Activated CD4-positive, alpha-beta T cell treated with anti-CD3 and anti-CD28 coated beads for 36 hours (primary cell): ENCODE measurements at regions not wholly inside any gene's neighbourhood (a gene's known extent, or its start where the extent isn't known, plus 50 kb on each side); places are given as distances from the start of the nearest gene placed in this dataset.
A peak's percentile ranks its signal among the peaks of the same experiment; 100 is the strongest.

Experiments used
- ATAC-seq: fragments of 200-7000 bp; cut with Tn5 transposase; one replicate; pipeline ENCODE4 v1.10.0; 2021; ENCODE audit warnings: mild to moderate bottlenecking, moderate library complexity
- CTCF ChIA-PET: fragments of 350-600 bp; sonication (Branson Sonifier 250); formaldehyde crosslinking; loops from one replicate; lab custom pipeline; 2021; ENCODE audit warnings: antibody characterized with exemption; lab: Charles Lee
- POLR2A ChIA-PET: fragments of 350-600 bp; sonication (Branson Sonifier 250); formaldehyde crosslinking; loops from one replicate; lab custom pipeline; 2021; ENCODE audit warnings: antibody characterized with exemption, inconsistent platforms; lab: Charles Lee
- DNase-seq: peaks from one replicate; pipeline ENCODE4 v3.0.0-alpha.2; 2020
- H3K27ac Mint-ChIP-seq: one replicate; pipeline ENCODE4 v1.8.0; 2021; ENCODE audit warnings: mixed read lengths
- H3K27me3 Mint-ChIP-seq: one replicate; pipeline ENCODE4 v1.8.0; 2021; ENCODE audit warnings: mixed read lengths
- H3K36me3 Mint-ChIP-seq: one replicate; pipeline ENCODE4 v1.8.0; 2021; ENCODE audit warnings: low read depth, mixed read lengths
- H3K4me1 Mint-ChIP-seq: one replicate; pipeline ENCODE4 v1.8.0; 2021; ENCODE audit warnings: mixed read lengths
- H3K4me3 Mint-ChIP-seq: one replicate; pipeline ENCODE4 v1.8.0; 2021; ENCODE audit warnings: mild to moderate bottlenecking, moderate library complexity, mixed read lengths
- H3K9me3 Mint-ChIP-seq: one replicate; pipeline ENCODE4 v1.8.0; 2021; ENCODE audit warnings: low read depth, mixed read lengths
- intact Hi-C, 2 experiments: fragments of 100-400 bp; cut with DNase I in 1 of 2; cut with micrococcal nuclease in 1 of 2; formaldehyde crosslinking; loops; one replicate each; pipeline versions ENCODE4 v1.14.2 to v1.15.1; 2022 to 2024; cut with DNase I, micrococcal nuclease

DNA sequence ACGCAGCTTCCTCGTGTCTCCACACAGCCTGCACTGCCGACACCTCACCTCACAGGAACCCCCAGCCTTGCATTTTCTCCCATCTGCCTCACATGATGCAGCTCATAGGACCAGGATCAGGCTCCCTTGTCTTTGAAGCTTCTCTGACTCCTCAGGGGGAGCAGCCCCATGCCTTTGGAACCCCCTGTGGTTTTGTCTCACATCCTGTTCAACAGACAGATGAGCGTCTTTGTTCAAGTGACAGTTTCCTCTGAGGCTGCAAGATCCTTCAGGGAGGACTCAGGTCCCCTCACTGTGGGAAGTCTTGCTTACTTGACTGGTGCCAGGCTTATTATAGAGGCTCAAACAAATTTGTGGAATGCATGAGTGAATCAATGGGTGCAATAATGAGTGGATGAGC is 667.1 kb downstream of the INHBA start:
- Mint-ChIP-seq H3K4me1 (no peaks in the 10 kb centered on the region), H3K9me3 (peaks cover 4% of the 10 kb centered on the region), H3K4me3 (no peak overlapping the region), H3K27me3 (no peaks in the 10 kb centered on the region), H3K27ac (no peak overlapping the region), H3K36me3 (no peaks in the 10 kb centered on the region)
- intact Hi-C loops, result no loop called here
- ChIA-PET POLR2A (no interaction called here), CTCF (no interaction called here)
- no peak for DNase-seq
- no peak for ATAC-seq

DNA sequence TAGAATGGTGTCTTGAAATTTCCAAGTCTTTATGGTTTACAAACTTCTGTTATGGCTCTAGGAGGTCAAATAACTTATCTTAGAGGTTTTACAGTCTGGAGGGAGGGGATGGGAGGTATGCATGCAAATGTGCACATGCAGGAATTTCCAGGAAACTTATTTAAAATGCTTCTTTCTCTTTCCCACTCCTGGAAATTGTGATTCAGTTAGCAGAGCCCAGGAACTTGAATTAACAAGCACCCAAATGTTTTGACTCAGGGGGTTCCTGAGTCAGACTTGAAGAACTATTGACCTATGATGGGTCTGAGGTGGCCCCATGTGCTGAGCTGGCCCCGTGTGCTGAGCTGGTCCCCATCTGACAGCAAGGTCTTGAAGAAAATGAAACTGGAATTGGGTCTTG is 669.4 kb downstream of the INHBA start:
- DNase-seq (no peak), ATAC-seq (no peak)
- CTCF ChIA-PET, result no interaction called here
- H3K4me1 Mint-ChIP-seq, result no peaks in the 10 kb centered on the region
- intact Hi-C loops, result no loop called here
- H3K9me3 Mint-ChIP-seq, result peaks cover 2% of the 10 kb centered on the region
- H3K36me3 Mint-ChIP-seq, result no peaks in the 10 kb centered on the region
- H3K4me3 Mint-ChIP-seq, result no peak overlapping the region
- no peaks in the 10 kb centered on the region for H3K27me3 Mint-ChIP-seq
- H3K27ac Mint-ChIP-seq, result no peak overlapping the region
- POLR2A ChIA-PET, result no interaction called here

DNA sequence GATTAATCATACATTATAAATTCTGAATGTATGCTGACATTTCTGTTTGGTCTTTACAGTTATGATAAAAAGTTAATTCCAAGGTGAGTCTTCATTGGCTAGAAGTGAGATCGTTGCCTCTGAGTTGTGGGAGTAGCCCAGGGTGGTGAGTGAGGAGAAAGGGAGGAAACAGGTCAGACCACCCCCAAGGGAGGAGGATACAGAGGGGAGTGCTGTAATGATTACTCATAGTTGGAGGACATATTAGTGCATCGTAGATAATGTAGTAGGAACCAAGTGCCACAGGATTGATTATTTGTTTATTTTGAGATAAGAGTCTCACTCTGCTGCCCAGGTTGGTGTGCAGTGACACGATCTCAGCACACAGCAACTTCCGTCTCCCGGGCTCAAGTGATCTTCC is 672.2 kb downstream of the INHBA start:
- CTCF ChIA-PET, result no interaction called here
- H3K4me3 Mint-ChIP-seq, result no peak overlapping the region
- no peaks in the 10 kb centered on the region for H3K36me3 Mint-ChIP-seq
- intact Hi-C loops, result no loop called here
- DNase-seq, result no peak
- peaks cover 2% of the 10 kb centered on the region for H3K9me3 Mint-ChIP-seq
- POLR2A ChIA-PET, result no interaction called here
- H3K27me3 Mint-ChIP-seq, result no peaks in the 10 kb centered on the region
- H3K4me1 Mint-ChIP-seq, result no peaks in the 10 kb centered on the region
- no peak for ATAC-seq
- no peak overlapping the region for H3K27ac Mint-ChIP-seq

DNA sequence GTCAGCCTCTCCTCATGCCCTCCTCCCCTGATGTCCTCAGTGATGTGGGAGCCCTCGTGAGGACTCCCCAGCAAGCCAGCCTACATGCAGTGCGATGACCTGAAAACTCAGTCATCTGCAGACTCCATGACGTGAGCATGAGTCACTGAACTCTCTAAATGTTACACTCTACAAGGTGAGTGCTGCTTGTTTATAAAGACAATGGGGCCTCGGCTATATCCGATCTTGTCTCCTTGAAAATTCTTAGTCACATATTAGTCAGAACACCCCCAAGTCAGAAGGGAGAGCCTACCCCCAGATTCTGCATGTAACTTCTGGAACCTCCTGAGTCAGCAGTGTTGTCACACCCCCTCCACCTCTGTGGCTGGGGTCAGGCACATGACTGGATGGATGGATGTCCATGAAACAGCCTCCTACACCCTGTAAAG is 673.8 kb downstream of the INHBA start:
- ChIA-PET CTCF (no interaction called here), POLR2A (no interaction called here)
- Mint-ChIP-seq H3K36me3 (no peaks in the 10 kb centered on the region), H3K4me1 (no peaks in the 10 kb centered on the region), H3K9me3 (peaks cover 2% of the 10 kb centered on the region), H3K4me3 (no peak overlapping the region), H3K27me3 (no peaks in the 10 kb centered on the region), H3K27ac (no peak overlapping the region)
- intact Hi-C loops, result no loop called here
- ATAC-seq (peak; percentile 88), DNase-seq (peak; percentile 36)

DNA sequence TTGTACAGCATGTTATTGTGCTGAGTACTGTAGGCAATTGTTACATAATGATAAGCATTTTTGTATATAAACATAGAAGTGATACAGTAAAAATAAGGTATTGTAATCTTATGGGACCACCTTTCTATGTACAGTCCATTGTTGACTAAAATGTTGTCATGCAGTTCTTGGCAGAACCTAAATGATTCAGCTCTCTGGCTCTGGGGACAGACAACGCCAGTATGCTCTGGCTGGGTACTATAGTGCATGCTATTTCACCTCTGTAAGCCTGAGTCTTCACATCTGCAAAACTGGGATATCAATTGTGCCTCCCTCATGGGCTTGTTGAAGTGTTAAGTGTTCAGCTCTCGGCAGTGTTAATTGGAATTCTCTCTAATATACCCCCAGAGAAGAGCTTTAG is 674.3 kb downstream of the INHBA start:
- no peak overlapping the region for H3K4me3 Mint-ChIP-seq
- H3K36me3 Mint-ChIP-seq, result no peaks in the 10 kb centered on the region
- H3K9me3 Mint-ChIP-seq, result peaks cover 2% of the 10 kb centered on the region
- ATAC-seq, result no peak
- no peak overlapping the region for H3K27ac Mint-ChIP-seq
- DNase-seq, result no peak
- H3K4me1 Mint-ChIP-seq, result no peaks in the 10 kb centered on the region
- no peaks in the 10 kb centered on the region for H3K27me3 Mint-ChIP-seq
- POLR2A ChIA-PET, result no interaction called here
- CTCF ChIA-PET, result no interaction called here
- intact Hi-C loops, result no loop called here

DNA sequence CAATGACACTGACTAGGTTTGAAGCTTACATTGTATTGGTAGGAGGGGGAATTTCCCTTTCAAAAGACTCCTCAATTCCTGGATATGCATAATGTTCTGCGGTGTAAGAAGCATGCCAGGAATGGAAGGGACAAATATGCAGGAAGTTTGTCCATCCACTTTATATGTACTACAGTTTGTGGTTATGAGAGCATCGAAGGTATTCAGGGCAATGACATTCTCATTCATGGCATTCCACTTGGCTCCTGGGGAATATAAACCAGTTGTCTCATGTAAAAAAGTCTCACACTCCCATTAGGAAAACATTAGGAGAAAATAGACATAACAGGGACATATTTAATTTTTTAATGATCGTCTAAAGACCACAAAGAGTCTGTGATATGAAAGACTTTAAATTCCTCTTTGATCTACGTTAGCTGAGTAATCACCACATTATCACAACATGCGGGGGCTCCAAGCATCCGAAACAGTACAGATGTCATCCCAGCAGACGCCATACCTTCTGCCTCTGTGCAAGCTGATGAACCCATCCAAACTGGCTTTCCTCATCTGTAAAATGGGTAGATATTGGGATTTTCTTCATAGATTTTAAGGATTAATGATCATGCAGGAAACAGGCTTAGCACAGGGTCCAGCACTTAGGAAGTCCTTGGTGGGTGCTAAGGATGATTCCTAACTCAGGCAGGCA is 675.3 kb downstream of the INHBA start:
- Mint-ChIP-seq H3K4me1 (no peaks in the 10 kb centered on the region), H3K27ac (no peak overlapping the region), H3K4me3 (no peak overlapping the region), H3K36me3 (no peaks in the 10 kb centered on the region), H3K27me3 (no peaks in the 10 kb centered on the region), H3K9me3 (peaks cover 2% of the 10 kb centered on the region)
- ATAC-seq (no peak), DNase-seq (no peak)
- intact Hi-C loops, result no loop called here
- ChIA-PET POLR2A (no interaction called here), CTCF (no interaction called here)

DNA sequence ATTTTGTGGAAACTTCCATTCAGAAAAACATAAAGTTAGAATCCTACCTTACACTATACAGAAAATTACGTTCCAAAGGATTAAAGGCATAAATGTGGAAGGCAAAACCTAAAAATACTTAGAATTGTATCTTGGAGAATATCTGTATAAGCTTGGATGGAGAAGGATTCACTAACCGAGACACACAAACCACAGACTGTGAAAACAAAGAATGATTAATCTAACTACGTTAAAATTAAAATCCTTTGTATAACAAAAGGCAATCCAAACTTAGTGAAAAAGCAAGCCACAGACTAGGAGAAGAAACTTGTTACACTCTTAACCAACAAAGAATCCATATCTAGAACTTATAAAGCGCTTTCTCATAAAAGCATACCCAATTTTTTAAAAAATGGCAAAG is 678.8 kb downstream of the INHBA start:
- ChIA-PET CTCF (no interaction called here), POLR2A (no interaction called here)
- no peak overlapping the region for H3K4me3 Mint-ChIP-seq
- H3K9me3 Mint-ChIP-seq, result no peaks in the 10 kb centered on the region
- no peak for ATAC-seq
- no peak for DNase-seq
- no peaks in the 10 kb centered on the region for H3K27me3 Mint-ChIP-seq
- H3K4me1 Mint-ChIP-seq, result no peaks in the 10 kb centered on the region
- H3K36me3 Mint-ChIP-seq, result no peaks in the 10 kb centered on the region
- H3K27ac Mint-ChIP-seq, result no peak overlapping the region
- intact Hi-C loops, result no loop called here

DNA sequence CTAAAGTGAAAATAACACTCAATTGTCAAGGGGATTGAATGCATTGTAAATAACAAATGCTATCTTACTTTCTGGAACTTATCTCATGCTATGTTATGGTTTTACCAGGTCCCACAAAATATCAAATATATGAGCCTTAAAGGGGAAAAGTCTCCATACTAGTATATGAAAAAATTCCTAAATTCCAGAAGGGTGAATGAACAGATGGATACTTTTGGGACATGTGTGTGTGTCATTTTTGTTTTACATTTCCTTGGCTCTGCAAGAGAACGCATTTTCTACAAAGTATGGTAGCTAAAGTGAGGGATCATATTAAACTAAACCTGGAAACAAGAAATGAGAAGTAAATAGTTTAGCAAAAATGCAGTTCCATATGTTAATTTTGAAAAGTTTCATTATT is 682.8 kb downstream of the INHBA start:
- Mint-ChIP-seq H3K27ac (no peak overlapping the region), H3K4me3 (no peak overlapping the region), H3K9me3 (no peaks in the 10 kb centered on the region), H3K36me3 (no peaks in the 10 kb centered on the region), H3K4me1 (no peaks in the 10 kb centered on the region), H3K27me3 (no peaks in the 10 kb centered on the region)
- CTCF ChIA-PET, result no interaction called here
- intact Hi-C loops, result no loop called here
- DNase-seq, result no peak
- POLR2A ChIA-PET, result no interaction called here
- ATAC-seq, result no peak

DNA sequence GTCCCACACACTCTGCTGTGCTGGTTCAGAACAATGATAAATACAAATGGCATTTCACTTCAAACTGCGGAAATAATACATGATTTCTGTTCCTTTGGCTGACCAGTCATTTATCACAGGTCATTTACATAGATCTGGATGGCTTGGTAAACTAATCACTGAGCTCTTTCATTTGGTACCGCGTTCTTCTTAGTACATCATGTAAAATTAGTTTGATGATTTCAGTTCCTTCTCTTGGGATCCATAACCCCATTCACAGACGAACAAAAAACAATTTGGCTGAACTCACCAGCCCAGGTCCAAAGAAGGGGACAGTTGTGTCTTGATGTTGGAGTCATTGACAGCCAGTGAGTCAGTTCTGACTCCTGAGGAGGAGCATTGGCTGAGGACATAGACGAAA is 689.8 kb downstream of the INHBA start:
- Mint-ChIP-seq H3K4me1 (no peaks in the 10 kb centered on the region), H3K36me3 (no peaks in the 10 kb centered on the region), H3K4me3 (no peak overlapping the region), H3K27ac (no peak overlapping the region), H3K27me3 (no peaks in the 10 kb centered on the region), H3K9me3 (peaks cover 3% of the 10 kb centered on the region)
- ChIA-PET POLR2A (no interaction called here), CTCF (interaction anchor here (3.3 kb wide), 1 partner anchor 10 kb away, joined by 13 read pairs; no protein-coding TSS in a partner anchor)
- intact Hi-C loops, result no loop called here
- no peak for ATAC-seq
- no peak for DNase-seq

DNA sequence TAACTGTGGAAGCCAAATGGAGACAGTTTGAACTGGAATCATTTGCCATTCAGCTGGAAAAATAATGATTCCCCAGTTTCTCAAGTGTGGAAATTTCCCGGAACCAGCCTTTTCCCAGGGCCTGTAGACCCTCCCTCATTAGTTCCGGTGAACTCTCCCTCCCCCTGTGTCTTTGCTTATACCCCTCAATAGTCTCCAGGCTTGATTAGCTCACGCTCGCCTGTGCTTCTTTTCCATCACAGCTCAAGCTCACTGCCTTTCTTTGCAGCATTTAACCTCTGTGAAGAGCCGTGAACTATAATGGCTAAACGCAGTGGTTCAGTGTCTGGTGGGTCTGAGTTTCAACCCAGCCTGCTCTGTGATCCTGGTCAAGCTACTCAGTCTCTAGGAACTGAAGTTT is 690.8 kb downstream of the INHBA start:
- Mint-ChIP-seq H3K4me3 (no peak overlapping the region), H3K27me3 (no peaks in the 10 kb centered on the region), H3K9me3 (peaks cover 3% of the 10 kb centered on the region), H3K36me3 (no peaks in the 10 kb centered on the region), H3K27ac (no peak overlapping the region), H3K4me1 (no peaks in the 10 kb centered on the region)
- ChIA-PET POLR2A (no interaction called here), CTCF (interaction anchor here (3.3 kb wide), 1 partner anchor 9 kb away, joined by 13 read pairs; no protein-coding TSS in a partner anchor)
- intact Hi-C loops, result no loop called here
- ATAC-seq (no peak), DNase-seq (no peak)

DNA sequence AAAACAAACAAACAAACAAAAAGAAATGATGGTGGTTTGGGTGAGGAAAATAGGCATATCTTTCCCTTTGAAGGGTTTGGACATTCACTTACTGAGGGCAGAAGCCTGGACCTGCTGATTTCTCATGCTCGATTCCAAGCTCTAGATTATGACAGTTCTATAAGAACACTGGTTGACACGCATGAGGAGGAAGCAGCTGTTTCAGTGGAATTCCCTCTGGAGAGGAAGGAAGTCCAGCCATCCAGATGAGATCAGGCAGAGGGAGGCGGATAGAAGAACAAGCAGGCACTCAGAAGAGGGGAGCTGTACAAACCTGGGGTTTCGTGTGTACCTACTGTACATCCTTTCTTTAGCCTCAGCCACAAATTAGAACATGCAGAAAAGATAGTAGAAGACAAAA is 691.9 kb downstream of the INHBA start:
- ATAC-seq, result no peak
- intact Hi-C loops, result no loop called here
- Mint-ChIP-seq H3K27me3 (no peaks in the 10 kb centered on the region), H3K36me3 (no peaks in the 10 kb centered on the region), H3K9me3 (peaks cover 3% of the 10 kb centered on the region), H3K4me3 (no peak overlapping the region), H3K27ac (no peak overlapping the region), H3K4me1 (no peaks in the 10 kb centered on the region)
- POLR2A ChIA-PET, result no interaction called here
- CTCF ChIA-PET, result interaction anchor here (0.7 to 3.3 kb wide), 2 partner anchors 8 to 636 kb away, joined by 5 to 13 read pairs; no protein-coding TSS in a partner anchor
- DNase-seq, result no peak

DNA sequence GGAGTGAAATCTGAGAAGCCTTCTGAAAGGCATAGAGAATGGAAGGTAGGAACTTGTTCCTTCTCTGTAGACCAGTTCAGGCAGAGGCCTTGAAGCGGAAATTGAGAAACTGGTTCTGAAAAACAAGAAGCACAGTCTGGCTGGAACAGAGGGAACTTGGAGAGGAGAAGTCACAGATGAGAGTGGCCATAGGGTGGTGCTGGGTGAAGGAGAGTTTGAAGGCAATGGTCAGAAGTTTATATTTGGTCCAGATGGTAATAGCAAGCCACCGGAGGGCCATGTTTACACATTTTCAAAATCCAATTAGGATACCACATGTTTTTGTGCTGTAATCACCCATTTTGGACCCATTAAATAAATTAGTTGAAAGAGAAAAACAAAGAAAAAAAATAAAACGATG is 692.5 kb downstream of the INHBA start:
- no peaks in the 10 kb centered on the region for H3K4me1 Mint-ChIP-seq

More for the DNA sequence above, 692.5 kb downstream of the INHBA start:
- intact Hi-C loops, result no loop called here
- POLR2A ChIA-PET, result no interaction called here
- no peak overlapping the region for H3K4me3 Mint-ChIP-seq
- CTCF ChIA-PET, result interaction anchor here (0.6 to 3.3 kb wide), 2 partner anchors 8 to 123 kb away, joined by 4 to 13 read pairs; no protein-coding TSS in a partner anchor
- H3K27ac Mint-ChIP-seq, result no peak overlapping the region
- DNase-seq (no peak), ATAC-seq (no peak)
- H3K9me3 Mint-ChIP-seq, result peaks cover 3% of the 10 kb centered on the region
- no peaks in the 10 kb centered on the region for H3K36me3 Mint-ChIP-seq
- no peaks in the 10 kb centered on the region for H3K27me3 Mint-ChIP-seq
